ENCODE measurements at regions not wholly inside any gene's neighbourhood (a gene's known extent, or its start where the extent isn't known, plus 50 kb on each side); places are given as distances from the start of the nearest gene placed in this dataset.

- DNase-seq (ENCODE audit: low spot score) = no peak
Observed at GRCh38 chr20:39633689-39634088, 671.5 kb downstream of the DHX35 start.

GRCh38 chr20:39632757-39633156 is 670.6 kb downstream of the DHX35 start:
- DNase-seq (ENCODE audit: low spot score) = no peak

GRCh38 chr20:39632176-39632575 is 670.0 kb downstream of the DHX35 start:
- no peak for DNase-seq (ENCODE audit: low spot score)

- no peak for DNase-seq (ENCODE audit: low spot score)
Observed at GRCh38 chr20:39631557-39631956, 669.4 kb downstream of the DHX35 start.

- DNase-seq (ENCODE audit: low spot score) = no peak
Observed at GRCh38 chr20:39630215-39630908, 668.2 kb downstream of the DHX35 start.

GRCh38 chr20:39627765-39628164 is 665.6 kb downstream of the DHX35 start:
- DNase-seq (ENCODE audit: low spot score) = no peak

GRCh38 chr20:39624316-39624715 is 662.2 kb downstream of the DHX35 start:
- no peak for DNase-seq (ENCODE audit: low spot score)

- no peak for DNase-seq (ENCODE audit: low spot score)
Observed at GRCh38 chr20:39623584-39624234, 661.6 kb downstream of the DHX35 start.

- no peak for DNase-seq (ENCODE audit: low spot score)
Observed at GRCh38 chr20:39619271-39619785, 657.2 kb downstream of the DHX35 start.

- DNase-seq (ENCODE audit: low spot score) = no peak
Observed at GRCh38 chr20:39611901-39612300, 649.8 kb downstream of the DHX35 start.

- DNase-seq (ENCODE audit: low spot score) = no peak
Observed at GRCh38 chr20:39607141-39607540, 645.0 kb downstream of the DHX35 start.

- no peak for DNase-seq (ENCODE audit: low spot score)
Observed at GRCh38 chr20:39605908-39606307, 643.8 kb downstream of the DHX35 start.

- DNase-seq (ENCODE audit: low spot score) = no peak
Observed at GRCh38 chr20:39605361-39605760, 643.2 kb downstream of the DHX35 start.

GRCh38 chr20:39603219-39603618 is 641.1 kb downstream of the DHX35 start:
- no peak for DNase-seq (ENCODE audit: low spot score)

- no peak for DNase-seq (ENCODE audit: low spot score)
Observed at GRCh38 chr20:39602649-39603048, 640.5 kb downstream of the DHX35 start.

- DNase-seq (ENCODE audit: low spot score) = no peak
Observed at GRCh38 chr20:39600871-39601270, 638.7 kb downstream of the DHX35 start.

- DNase-seq (ENCODE audit: low spot score) = no peak
Observed at GRCh38 chr20:39600156-39600555, 638.0 kb downstream of the DHX35 start.

- no peak for DNase-seq (ENCODE audit: low spot score)
Observed at GRCh38 chr20:39596554-39596953, 634.4 kb downstream of the DHX35 start.

- no peak for DNase-seq (ENCODE audit: low spot score)
Observed at GRCh38 chr20:39592371-39592770, 630.2 kb downstream of the DHX35 start.

GRCh38 chr20:39588148-39588757 is 626.1 kb downstream of the DHX35 start:
- DNase-seq (ENCODE audit: low spot score) = no peak

GRCh38 chr20:39581034-39581433 is 618.9 kb downstream of the DHX35 start:
- no peak for DNase-seq (ENCODE audit: low spot score)

- no peak for DNase-seq (ENCODE audit: low spot score)
Observed at GRCh38 chr20:39576771-39577170, 614.6 kb downstream of the DHX35 start.

- no peak for DNase-seq (ENCODE audit: low spot score)
Observed at GRCh38 chr20:39574061-39574460, 611.9 kb downstream of the DHX35 start.

Measured in globus pallidus (tissue), 1 donor.